ENCODE measurements at regions not wholly inside any gene's neighbourhood (a gene's known extent, or its start where the extent isn't known, plus 50 kb on each side); places are given as distances from the start of the nearest gene placed in this dataset.

- no peak for TF ChIP-seq CTCF (IDR thresholded peaks at IDR 0.05)
- TF ChIP-seq POLR2A (IDR thresholded peaks at IDR 0.05) = no peak
Measured at GRCh38 chr3:82080261-82080660, 318.8 kb upstream of the GBE1 start.

All from heart left ventricle (tissue), 13 donors.